Motor neuron (in vitro differentiated cells): ENCODE measurements at regions not wholly inside any gene's neighbourhood (a gene's known extent, or its start where the extent isn't known, plus 50 kb on each side); places are given as distances from the start of the nearest gene placed in this dataset.

Experiments used
- ATAC-seq, 8 experiments: fragments of 200-7000 bp; cut with Tn5 transposase; replicated peaks in 6 of 8; 2 replicates each; pipeline ENCODE4 v1.8.0; 2021; ENCODE audit warnings: mild to moderate bottlenecking in 8 of 8, moderate library complexity in 8 of 8
- H3K27ac ChIP-seq, 2 donors: fragments of 250-450 bp; sonication (Bioruptor Pico); 2 replicates each; pipeline ENCODE4 v1.9.0; 2021; ENCODE audit warnings: antibody characterized with exemption in 2 of 2, mild to moderate bottlenecking in 2 of 2, moderate library complexity in 1 of 2
- H3K4me1 ChIP-seq, 2 donors: fragments of 250-450 bp; sonication (Bioruptor Pico); replicated peaks in 1 of 2; 2 replicates each; pipeline ENCODE4 v1.6.1; 2021; ENCODE audit warnings: antibody characterized with exemption in 2 of 2, mild to moderate bottlenecking in 2 of 2, moderate library complexity in 1 of 2
- H3K4me3 ChIP-seq, 5 donors: fragments of 250-450 bp; sonication (Bioruptor Pico); 2 replicates each; pipeline ENCODE4 v1.9.0; 2021; ENCODE audit warnings: antibody characterized with exemption in 5 of 5, mild to moderate bottlenecking in 5 of 5, moderate library complexity in 4 of 5
- WGBS, 10 experiments: fragments of 450-650 bp; shearing (Covaris generic); methylation state at CpG; one replicate each; pipeline ENCODE4 v1.0.0; 2022; 5-methylcytosine and 5-hydroxymethylcytosine counted together
- in situ Hi-C, 9 experiments: fragments of 400-800 bp; cut with MboI; loops; one replicate each; pipeline ENCODE4 v1.15.0; 2021; ENCODE audit warnings: low sequenced_read_pairs in 9 of 9, low pct_unique_long_range_greater_than_20kb in 2 of 9; ENCODE audit not compliant: unreplicated experiment in 9 of 9

- in situ Hi-C loops = no loop called here
- Histone ChIP-seq H3K4me3 (no peak overlapping the region), H3K4me1 (no peaks in the 10 kb centered on the region), H3K27ac (no peak overlapping the region)
- ATAC-seq = no peak
- WGBS, 10 experiments = 0 to 86% (median 48%) methylated on average over 1 to 3 of the region's 3 CpGs; no CpG with 5 or more reads in 2 of the 10 experiments
Measured at GRCh38 chr20:6976106-6976900, 208.8 kb downstream of the BMP2 start.

GRCh38 chr20:6979621-6980020 lies 212.1 kb downstream of the BMP2 start:
- in situ Hi-C loops = no loop called here
- H3K4me3 ChIP-seq = no peak overlapping the region
- H3K27ac ChIP-seq = no peak overlapping the region
- H3K4me1 ChIP-seq = no peaks in the 10 kb centered on the region
- ATAC-seq = no peak
- 40 to 100% (median 90%) methylated on average over 1 to 2 of the region's 2 CpGs; no CpG with 5 or more reads in 3 of the 10 experiments for WGBS, 10 experiments

- WGBS, 10 experiments = 0 to 100% (median 67%) methylated on average over 1 to 2 of the region's 2 CpGs; no CpG with 5 or more reads in 1 of the 10 experiments
- Histone ChIP-seq H3K4me1 (no peaks in the 10 kb centered on the region), H3K27ac (no peak overlapping the region), H3K4me3 (no peak overlapping the region)
- no peak for ATAC-seq
- in situ Hi-C loops = no loop called here
Measured at GRCh38 chr20:6993011-6993410, 225.5 kb downstream of the BMP2 start.

- H3K27ac ChIP-seq = no peak overlapping the region
- in situ Hi-C loops = no loop called here
- H3K4me1 ChIP-seq = no peaks in the 10 kb centered on the region
- peak in 2 of 8 experiments; percentile 25 to 63 for ATAC-seq
- H3K4me3 ChIP-seq = no peak overlapping the region
- 6 to 88% (median 81%) methylated on average over 3 to 7 of the region's 7 CpGs; no CpG with 5 or more reads in 1 of the 10 experiments for WGBS, 10 experiments
Measured at GRCh38 chr20:6993511-6993910, 226.0 kb downstream of the BMP2 start.

- 20 to 100% (median 79%) methylated on average over 2 to 3 of the region's 3 CpGs; no CpG with 5 or more reads in 2 of the 10 experiments for WGBS, 10 experiments
- in situ Hi-C loops = no loop called here
- peak in 2 of 8 experiments; percentile 71 to 76 for ATAC-seq
Measured at GRCh38 chr20:6994452-6994851, 227.0 kb downstream of the BMP2 start.

GRCh38 chr20:6998909-6999308 lies 231.4 kb downstream of the BMP2 start:
- no peak overlapping the region for H3K27ac ChIP-seq
- no peak overlapping the region for H3K4me3 ChIP-seq
- in situ Hi-C loops = no loop called here
- WGBS, 10 experiments = 0 to 100% (median 80%) methylated on average over 1 to 2 of the region's 2 CpGs; no CpG with 5 or more reads in 3 of the 10 experiments
- ATAC-seq = peak in 1 of 8 experiments; percentile 94
- H3K4me1 ChIP-seq = no peaks in the 10 kb centered on the region

More at GRCh38 chr20:6994452-6994851, 227.0 kb downstream of the BMP2 start:
- Histone ChIP-seq H3K27ac (no peak overlapping the region), H3K4me1 (no peaks in the 10 kb centered on the region), H3K4me3 (no peak overlapping the region)

- H3K4me3 ChIP-seq = no peak overlapping the region
- 42 to 100% (median 87%) methylated on average over 1 to 6 of the region's 6 CpGs; no CpG with 5 or more reads in 1 of the 10 experiments for WGBS, 10 experiments
- in situ Hi-C loops = no loop called here
- no peak overlapping the region for H3K27ac ChIP-seq
- ATAC-seq = no peak
- H3K4me1 ChIP-seq = no peaks in the 10 kb centered on the region
Measured at GRCh38 chr20:6999381-6999780, 231.9 kb downstream of the BMP2 start.

- no peak for ATAC-seq
- 0 to 100% (median 86%) methylated on average over 1 of the region's 1 CpG; no CpG with 5 or more reads in 5 of the 10 experiments for WGBS, 10 experiments
- in situ Hi-C loops = no loop called here
Measured at GRCh38 chr20:7003598-7003997, 236.1 kb downstream of the BMP2 start.

GRCh38 chr20:7004801-7005200 lies 237.3 kb downstream of the BMP2 start:
- Histone ChIP-seq H3K27ac (no peak overlapping the region), H3K4me1 (no peaks in the 10 kb centered on the region), H3K4me3 (no peak overlapping the region)
- WGBS, 10 experiments = 0 to 89% (median 33%) methylated on average over 1 to 3 of the region's 3 CpGs
- in situ Hi-C loops = no loop called here
- ATAC-seq = peak in 3 of 8 experiments; percentile 76 to 96 (median 85)

More at GRCh38 chr20:7003598-7003997, 236.1 kb downstream of the BMP2 start:
- no peaks in the 10 kb centered on the region for H3K4me1 ChIP-seq
- H3K4me3 ChIP-seq = no peak overlapping the region
- H3K27ac ChIP-seq = no peak overlapping the region

- 25 to 87% (median 73%) methylated on average over 2 to 5 of the region's 5 CpGs; no CpG with 5 or more reads in 1 of the 10 experiments for WGBS, 10 experiments
- in situ Hi-C loops = no loop called here
Measured at GRCh38 chr20:7010527-7010926, 243.0 kb downstream of the BMP2 start.

GRCh38 chr20:7015257-7015656 lies 247.8 kb downstream of the BMP2 start:
- 0 to 73% (median 7%) methylated on average over 1 of the region's 1 CpG; no CpG with 5 or more reads in 4 of the 10 experiments for WGBS, 10 experiments
- H3K4me1 ChIP-seq = no peaks in the 10 kb centered on the region
- no peak overlapping the region for H3K4me3 ChIP-seq
- no peak for ATAC-seq
- in situ Hi-C loops = no loop called here
- no peak overlapping the region for H3K27ac ChIP-seq

More at GRCh38 chr20:7010527-7010926, 243.0 kb downstream of the BMP2 start:
- no peak overlapping the region for H3K27ac ChIP-seq
- ATAC-seq = peak in 3 of 8 experiments; percentile 98
- no peaks in the 10 kb centered on the region for H3K4me1 ChIP-seq
- H3K4me3 ChIP-seq = no peak overlapping the region

GRCh38 chr20:7022597-7022996 lies 255.1 kb downstream of the BMP2 start:
- in situ Hi-C loops = no loop called here
- 0 to 60% (median 20%) methylated on average over 1 of the region's 1 CpG; no CpG with 5 or more reads in 5 of the 10 experiments for WGBS, 10 experiments

GRCh38 chr20:7025635-7026034 lies 258.1 kb downstream of the BMP2 start:
- WGBS, 10 experiments = 0 to 100% (median 50%) methylated on average over 1 to 3 of the region's 4 CpGs; no CpG with 5 or more reads in 3 of the 10 experiments
- Histone ChIP-seq H3K4me1 (no peaks in the 10 kb centered on the region), H3K4me3 (no peak overlapping the region), H3K27ac (no peak overlapping the region)
- ATAC-seq = no peak
- in situ Hi-C loops = no loop called here

More at GRCh38 chr20:7022597-7022996, 255.1 kb downstream of the BMP2 start:
- Histone ChIP-seq H3K4me3 (no peak overlapping the region), H3K4me1 (no peaks in the 10 kb centered on the region), H3K27ac (no peak overlapping the region)
- no peak for ATAC-seq
